ENCODE measurements at regions not wholly inside any gene's neighbourhood (a gene's known extent, or its start where the extent isn't known, plus 50 kb on each side); places are given as distances from the start of the nearest gene placed in this dataset.

GRCh38 chr4:138561276-138561880 lies 319.2 kb upstream of the SLC7A11 start:
- Histone ChIP-seq H2AK5ac (ENCODE audit: low read depth, low read length) (0 out of 2 replicates have a peak overlapping the region, but pooled peaks have one; percentile 12), H2BK20ac (ENCODE audit: low read depth, low read length) (no peak overlapping the region), H4K8ac (ENCODE audit: low read depth in 2 of 2, low read length in 2 of 2) (no peak overlapping the region), H3K27me3 (ENCODE audit: control insufficient read depth, insufficient read depth, low read length) (no peaks in the 10 kb centered on the region), H3K27ac (ENCODE audit: insufficient read depth, low read length) (no peak overlapping the region), H3K4ac (ENCODE audit: low read depth, low read length) (no peak overlapping the region), H3K4me2 (ENCODE audit: low read depth, low read length) (no peak overlapping the region), H3K18ac (ENCODE audit: low read depth, low read length) (no peak overlapping the region), H4K91ac (ENCODE audit: insufficient read depth, low read depth, low read length) (no peak overlapping the region), H3K14ac (replicated peaks; ENCODE audit: low read depth, low read length) (no peak overlapping the region), H2BK5ac (ENCODE audit: low read depth, low read length, poor library complexity, severe bottlenecking) (no peak overlapping the region), H3K56ac (ENCODE audit: extremely low read depth, insufficient read depth, low read length) (no peak overlapping the region), H3K36me3 (ENCODE audit: control insufficient read depth, insufficient read depth, low read length) (no peaks in the 10 kb centered on the region), H3K4me1 (ENCODE audit: control insufficient read depth, insufficient read depth, low read length) (peaks cover 5% of the 10 kb centered on the region; the same call in 1 of the 2 replicates), H3K9me1 (ENCODE audit: insufficient read depth, low read length) (no peaks in the 10 kb centered on the region), H3K79me1 (ENCODE audit: low read depth in 1 of 2, low read length in 2 of 2) (no peaks in the 10 kb centered on the region), H4K5ac (ENCODE audit: low read depth, low read length) (no peak overlapping the region), H2BK15ac (ENCODE audit: low read depth, low read length) (no peak overlapping the region), H3K9me3 (ENCODE audit: control insufficient read depth, insufficient read depth, low read length) (no peaks in the 10 kb centered on the region), H2AFZ (replicated peaks; ENCODE audit: low read length, poor library complexity) (no peak overlapping the region), H4K20me1 (ENCODE audit: insufficient read depth, low read length) (no peaks in the 10 kb centered on the region), H3K23ac (ENCODE audit: low read depth, low read length) (no peak overlapping the region), H3K4me3 (ENCODE audit: insufficient read depth, low read depth, low read length) (no peak overlapping the region), H2BK120ac (ENCODE audit: low read depth, low read length) (no peak overlapping the region), H3K9ac (ENCODE audit: low read depth, low read length) (no peak overlapping the region), H2AK9ac (replicated peaks; ENCODE audit: low read depth, low read length, poor library complexity) (no peak overlapping the region)
- DNase-seq (no peak), ATAC-seq (ENCODE audit: low read depth) (no peak)
- intact Hi-C loops (cut with micrococcal nuclease) (no loop called here), dilution Hi-C loops (cut with HindIII; ENCODE audit: low sequenced_read_pairs, unreplicated experiment) (no loop called here), in situ Hi-C loops (cut with MboI; ENCODE audit: low sequenced_read_pairs) (no loop called here)
- WGBS, 2 experiments (ENCODE audit: extremely low coverage in 2 of 2, insufficient read length in 1 of 2), result 91% methylated on average over 4 of the region's 40 CpGs; no CpG with 5 or more reads in 1 of the 2 experiments
- no peak for TF ChIP-seq POLR2A (IDR thresholded peaks at IDR 0.05; ENCODE audit: low read depth, low read length)
- TF ChIP-seq FOS (IDR thresholded peaks at IDR 0.05; ENCODE audit: low read depth, low read length), result no peak
- no peak for TF ChIP-seq CEBPB (IDR thresholded peaks at IDR 0.05; ENCODE audit: low read depth, low read length)
- TF ChIP-seq RCOR1 (IDR thresholded peaks at IDR 0.05; ENCODE audit: insufficient replicate concordance, low read length), result no peak
- TF ChIP-seq MXI1 (IDR thresholded peaks at IDR 0.05; ENCODE audit: borderline replicate concordance, low read depth, low read length), result no peak
- TF ChIP-seq CHD1 (IDR thresholded peaks at IDR 0.05; ENCODE audit: low read depth, low read length), result no peak
- no peak for TF ChIP-seq RFX5 (IDR thresholded peaks at IDR 0.05; ENCODE audit: low read depth, low read length)
- no peak for TF ChIP-seq CTCF (conservative IDR thresholded peaks at IDR 0.05; ENCODE audit: low read depth, low read length)
- no peak for TF ChIP-seq ELK1 (IDR thresholded peaks at IDR 0.05; ENCODE audit: borderline replicate concordance, low read depth, low read length)
- TF ChIP-seq NFE2L2 (IDR thresholded peaks at IDR 0.05; ENCODE audit: low read depth, low read length), result no peak
- no peak for TF ChIP-seq RAD21 (IDR thresholded peaks at IDR 0.05; ENCODE audit: low read length)
- TF ChIP-seq SMC3 (IDR thresholded peaks at IDR 0.05; ENCODE audit: low read depth, low read length), result no peak
- TF ChIP-seq BHLHE40 (IDR thresholded peaks at IDR 0.05; ENCODE audit: low read depth, low read length), result no peak
- no peak for TF ChIP-seq MAFK (IDR thresholded peaks at IDR 0.05; ENCODE audit: low read depth, low read length)
- TF ChIP-seq MAZ (IDR thresholded peaks at IDR 0.05; ENCODE audit: borderline replicate concordance, low read depth, low read length), result no peak
- ChIA-PET CTCF (no interaction called here), POLR2A (ENCODE audit: unreplicated experiment) (no interaction called here)
- BruUV-seq (replicated peaks), result no TSS peak
